Hepatic stellate cell (primary cell): ENCODE measurements at regions not wholly inside any gene's neighbourhood (a gene's known extent, or its start where the extent isn't known, plus 50 kb on each side); places are given as distances from the start of the nearest gene placed in this dataset.
"Not testable (repeated sequence)": the region's sequence is repeated elsewhere in the genome, so short reads cannot be mapped to it uniquely, and the experiment has no call there.

Experiments used
- DNase-seq: peaks from one replicate; pipeline ENCODE4 v3.0.0; 2011; ENCODE audit warnings: low spot score

- no peak for DNase-seq
These were observed 854.3 kb downstream of the KCNA4 start for GRCh38 chr11:29162491-29162890.

GRCh38 chr11:29161191-29161590 is 855.6 kb downstream of the KCNA4 start:
- no peak for DNase-seq

GRCh38 chr11:29159552-29160465 is 857.0 kb downstream of the KCNA4 start:
- peak; percentile 37 for DNase-seq

- DNase-seq = no peak
These were observed 863.8 kb downstream of the KCNA4 start for GRCh38 chr11:29153078-29153477.

- not testable (repeated sequence) for DNase-seq
These were observed 874.3 kb downstream of the KCNA4 start for GRCh38 chr11:29142573-29142972.

GRCh38 chr11:29135504-29135903 is 881.3 kb downstream of the KCNA4 start:
- DNase-seq = peak; percentile 19

GRCh38 chr11:29131055-29131454 is 885.8 kb downstream of the KCNA4 start:
- no peak for DNase-seq

- DNase-seq = no peak
These were observed 887.0 kb downstream of the KCNA4 start for GRCh38 chr11:29129844-29130243.

- no peak for DNase-seq
These were observed 889.4 kb downstream of the KCNA4 start for GRCh38 chr11:29127461-29127860.

GRCh38 chr11:29125606-29126005 is 891.2 kb downstream of the KCNA4 start:
- no peak for DNase-seq

GRCh38 chr11:29124470-29124869 is 892.4 kb downstream of the KCNA4 start:
- no peak for DNase-seq

- peak; percentile 37 for DNase-seq
These were observed 896.9 kb downstream of the KCNA4 start for GRCh38 chr11:29119707-29120618.

GRCh38 chr11:29119116-29119515 is 897.7 kb downstream of the KCNA4 start:
- no peak for DNase-seq

- no peak for DNase-seq
These were observed 915.9 kb downstream of the KCNA4 start for GRCh38 chr11:29100967-29101366.

GRCh38 chr11:29095821-29096220 is 921.0 kb downstream of the KCNA4 start:
- no peak for DNase-seq

GRCh38 chr11:29093416-29094120 is 923.3 kb downstream of the KCNA4 start:
- peak; percentile 3 for DNase-seq

- DNase-seq = no peak
These were observed 929.5 kb downstream of the KCNA4 start for GRCh38 chr11:29087200-29087812.

GRCh38 chr11:29075726-29076125 is 941.1 kb downstream of the KCNA4 start:
- no peak for DNase-seq

- DNase-seq = no peak
These were observed 953.0 kb downstream of the KCNA4 start for GRCh38 chr11:29063630-29064361.

GRCh38 chr11:29061452-29061851 is 953.3 kb downstream of the METTL15 start:
- no peak for DNase-seq

GRCh38 chr11:29056487-29056886 is 948.3 kb downstream of the METTL15 start:
- not testable (repeated sequence) for DNase-seq
